DOHH2 (cell line): ENCODE measurements at regions not wholly inside any gene's neighbourhood (a gene's known extent, or its start where the extent isn't known, plus 50 kb on each side); places are given as distances from the start of the nearest gene placed in this dataset.

Source experiments
- H3F3A ChIP-seq: fragments of 200-600 bp; sonication (generic), shearing (Covaris generic); 2 replicates; pipeline ENCODE4 v1.6.0; 2016; ENCODE audit warnings: antibody characterized with exemption, mild to moderate bottlenecking; ENCODE audit not compliant: control insufficient read depth, insufficient read depth
- H3K27ac ChIP-seq: fragments of 200-600 bp; sonication (generic); 2 replicates; pipeline ENCODE4 v1.5.1; 2014; ENCODE audit warnings: low read depth, mild to moderate bottlenecking, low read length, moderate library complexity
- H3K27me3 ChIP-seq: fragments of 200-600 bp; sonication (generic); 2 replicates; pipeline ENCODE4 v1.6.1; 2014; ENCODE audit warnings: mild to moderate bottlenecking, low read length, mixed read lengths; ENCODE audit not compliant: control insufficient read depth
- H3K36me3 ChIP-seq: fragments of 200-600 bp; sonication (generic); 2 replicates; pipeline ENCODE4 v1.6.1; 2014; ENCODE audit warnings: mild to moderate bottlenecking, low read length, moderate library complexity, mixed read lengths; ENCODE audit not compliant: control insufficient read depth
- H3K4me1 ChIP-seq: fragments of 200-600 bp; sonication (generic); 2 replicates; pipeline ENCODE4 v1.6.1; 2014; ENCODE audit warnings: mild to moderate bottlenecking, low read length, mixed read lengths; ENCODE audit not compliant: control insufficient read depth
- H3K4me2 ChIP-seq: fragments of 200-600 bp; sonication (generic); 2 replicates; pipeline ENCODE4 v1.6.0; 2014; ENCODE audit warnings: mild to moderate bottlenecking, low read length, moderate library complexity
- H3K4me3 ChIP-seq: fragments of 200-600 bp; sonication (generic); 2 replicates; pipeline ENCODE4 v1.5.1; 2014; ENCODE audit warnings: mild to moderate bottlenecking, low read length, mixed read lengths
- H3K79me2 ChIP-seq: fragments of 200-600 bp; sonication (generic); 2 replicates; pipeline ENCODE4 v1.6.1; 2014; ENCODE audit warnings: mild to moderate bottlenecking, low read length, mixed read lengths; ENCODE audit not compliant: control insufficient read depth
- H3K9me2 ChIP-seq: fragments of 200-600 bp; sonication (generic); replicated peaks from 2 replicates; pipeline ENCODE4 v1.6.1; 2014; ENCODE audit warnings: mild to moderate bottlenecking, low read length, mixed read lengths; ENCODE audit not compliant: control insufficient read depth
- H3K9me3 ChIP-seq: fragments of 200-600 bp; sonication (generic); 2 replicates; pipeline ENCODE4 v1.6.1; 2014; ENCODE audit warnings: antibody characterized with exemption, low read length, mixed read lengths; ENCODE audit not compliant: control insufficient read depth, insufficient read depth
- H4K20me1 ChIP-seq: fragments of 200-600 bp; sonication (generic); 2 replicates; pipeline ENCODE4 v1.6.0; 2014; ENCODE audit warnings: low read depth, mild to moderate bottlenecking, antibody characterized with exemption, low read length, moderate library complexity; ENCODE audit not compliant: control insufficient read depth, insufficient read depth
- EZH2phosphoT487 ChIP-seq: fragments of 200-600 bp; sonication (generic); IDR thresholded peaks from 2 replicates; pipeline ENCODE4 v1.6.1; 2017; ENCODE audit warnings: borderline replicate concordance, mild to moderate bottlenecking, antibody characterized with exemption, low read length, moderate library complexity, mixed read lengths
- TF ChIP-seq, protein P1 (sequence below): fragments of 200-600 bp; sonication (generic); IDR thresholded peaks from one replicate; pipeline ENCODE4 v1.5.1; 2014; ENCODE audit warnings: antibody characterized with exemption, mild to moderate bottlenecking, low read depth, low read length; ENCODE audit not compliant: poor library complexity, severe bottlenecking

DNA sequence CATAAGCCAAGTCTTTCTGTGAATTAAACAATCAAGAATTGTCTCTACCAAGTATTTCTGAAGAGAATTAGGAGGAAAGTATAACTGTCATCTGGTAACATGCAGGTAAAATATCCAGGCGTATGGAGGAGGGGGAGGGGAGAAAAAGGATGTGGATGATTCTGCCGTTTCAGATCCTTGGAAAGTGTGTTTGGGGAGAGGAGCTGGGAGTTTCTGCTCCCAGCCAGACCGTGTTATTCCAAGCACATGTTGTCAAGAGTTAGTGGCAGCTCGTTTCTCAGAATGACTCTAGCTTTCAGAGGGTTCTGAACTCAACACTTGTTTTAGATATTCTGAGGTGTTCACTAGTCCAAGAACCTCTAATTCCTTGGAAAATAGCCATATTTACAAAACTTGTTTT lies 137.6 kb downstream of the FAM124B start:
- TF ChIP-seq EZH2phosphoT487, result no peak
- TF ChIP-seq, protein P1, sequence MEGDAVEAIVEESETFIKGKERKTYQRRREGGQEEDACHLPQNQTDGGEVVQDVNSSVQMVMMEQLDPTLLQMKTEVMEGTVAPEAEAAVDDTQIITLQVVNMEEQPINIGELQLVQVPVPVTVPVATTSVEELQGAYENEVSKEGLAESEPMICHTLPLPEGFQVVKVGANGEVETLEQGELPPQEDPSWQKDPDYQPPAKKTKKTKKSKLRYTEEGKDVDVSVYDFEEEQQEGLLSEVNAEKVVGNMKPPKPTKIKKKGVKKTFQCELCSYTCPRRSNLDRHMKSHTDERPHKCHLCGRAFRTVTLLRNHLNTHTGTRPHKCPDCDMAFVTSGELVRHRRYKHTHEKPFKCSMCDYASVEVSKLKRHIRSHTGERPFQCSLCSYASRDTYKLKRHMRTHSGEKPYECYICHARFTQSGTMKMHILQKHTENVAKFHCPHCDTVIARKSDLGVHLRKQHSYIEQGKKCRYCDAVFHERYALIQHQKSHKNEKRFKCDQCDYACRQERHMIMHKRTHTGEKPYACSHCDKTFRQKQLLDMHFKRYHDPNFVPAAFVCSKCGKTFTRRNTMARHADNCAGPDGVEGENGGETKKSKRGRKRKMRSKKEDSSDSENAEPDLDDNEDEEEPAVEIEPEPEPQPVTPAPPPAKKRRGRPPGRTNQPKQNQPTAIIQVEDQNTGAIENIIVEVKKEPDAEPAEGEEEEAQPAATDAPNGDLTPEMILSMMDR, result no peak
- Histone ChIP-seq H3K27me3 (no peaks in the 10 kb centered on the region), H3K36me3 (no peaks in the 10 kb centered on the region), H4K20me1 (no peaks in the 10 kb centered on the region), H3F3A (no peaks in the 10 kb centered on the region), H3K4me1 (no peaks in the 10 kb centered on the region), H3K4me2 (no peak overlapping the region), H3K79me2 (no peaks in the 10 kb centered on the region), H3K27ac (no peak overlapping the region), H3K9me2 (no peaks in the 10 kb centered on the region), H3K4me3 (no peak overlapping the region), H3K9me3 (no peaks in the 10 kb centered on the region)

DNA sequence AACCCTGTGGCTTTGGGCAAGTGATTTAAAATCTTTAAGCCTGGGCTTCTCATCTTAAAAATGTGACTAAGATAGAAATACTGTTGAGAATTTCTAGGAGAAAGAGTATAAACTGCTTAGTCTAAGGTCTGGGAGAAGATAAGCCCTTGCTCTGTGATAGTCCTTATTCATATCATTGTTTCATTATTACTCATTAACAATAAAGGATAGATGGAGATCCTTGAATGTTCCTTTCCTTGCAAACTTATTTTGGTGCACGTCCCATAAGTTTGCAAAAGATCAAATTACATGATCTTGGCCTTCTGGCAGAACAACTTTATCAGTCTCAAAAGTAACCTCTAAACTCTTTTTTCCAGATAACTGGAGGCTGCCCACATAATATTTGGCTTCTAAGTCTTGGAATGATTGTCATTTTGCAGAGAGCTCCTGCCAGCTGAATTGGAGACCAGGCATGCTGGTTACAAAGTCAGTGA lies 138.3 kb downstream of the FAM124B start:
- Histone ChIP-seq H4K20me1 (no peaks in the 10 kb centered on the region), H3K4me3 (no peak overlapping the region), H3K36me3 (no peaks in the 10 kb centered on the region), H3K4me2 (no peak overlapping the region), H3F3A (no peaks in the 10 kb centered on the region), H3K4me1 (no peaks in the 10 kb centered on the region), H3K9me2 (no peaks in the 10 kb centered on the region), H3K9me3 (no peaks in the 10 kb centered on the region), H3K79me2 (no peaks in the 10 kb centered on the region), H3K27ac (no peak overlapping the region), H3K27me3 (no peaks in the 10 kb centered on the region)
- no peak for TF ChIP-seq EZH2phosphoT487
- TF ChIP-seq, protein P1, result no peak

DNA sequence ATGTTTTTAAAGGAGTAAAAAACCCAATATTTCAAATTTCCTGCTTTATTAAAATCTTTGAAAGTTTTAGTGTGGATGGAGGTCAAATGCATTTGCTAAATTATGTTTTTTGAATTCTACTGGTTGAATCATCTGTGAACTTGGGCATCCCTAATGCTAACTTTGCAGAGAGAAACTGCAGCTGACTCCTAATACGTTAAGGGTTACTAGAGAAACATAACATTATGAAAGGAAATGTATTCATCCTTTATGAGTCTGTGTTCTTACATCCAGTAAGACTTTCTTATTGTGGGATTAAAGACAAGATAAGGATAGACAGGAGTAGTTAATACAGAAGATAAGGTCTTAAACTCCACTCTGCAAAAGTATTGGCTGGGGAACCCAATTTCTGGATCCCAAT lies 140.6 kb downstream of the FAM124B start:
- Histone ChIP-seq H3K4me2 (no peak overlapping the region), H3K4me3 (no peak overlapping the region)

More for the DNA sequence above, 140.6 kb downstream of the FAM124B start:
- Histone ChIP-seq H3K27ac (no peak overlapping the region), H3F3A (no peaks in the 10 kb centered on the region), H3K27me3 (no peaks in the 10 kb centered on the region), H3K79me2 (no peaks in the 10 kb centered on the region), H4K20me1 (no peaks in the 10 kb centered on the region), H3K36me3 (no peaks in the 10 kb centered on the region), H3K9me3 (no peaks in the 10 kb centered on the region), H3K9me2 (no peaks in the 10 kb centered on the region), H3K4me1 (no peaks in the 10 kb centered on the region)
- no peak for TF ChIP-seq EZH2phosphoT487
- TF ChIP-seq, protein P1, result no peak
